ENCODE measurements at regions not wholly inside any gene's neighbourhood (a gene's known extent, or its start where the extent isn't known, plus 50 kb on each side); places are given as distances from the start of the nearest gene placed in this dataset.

DNA sequence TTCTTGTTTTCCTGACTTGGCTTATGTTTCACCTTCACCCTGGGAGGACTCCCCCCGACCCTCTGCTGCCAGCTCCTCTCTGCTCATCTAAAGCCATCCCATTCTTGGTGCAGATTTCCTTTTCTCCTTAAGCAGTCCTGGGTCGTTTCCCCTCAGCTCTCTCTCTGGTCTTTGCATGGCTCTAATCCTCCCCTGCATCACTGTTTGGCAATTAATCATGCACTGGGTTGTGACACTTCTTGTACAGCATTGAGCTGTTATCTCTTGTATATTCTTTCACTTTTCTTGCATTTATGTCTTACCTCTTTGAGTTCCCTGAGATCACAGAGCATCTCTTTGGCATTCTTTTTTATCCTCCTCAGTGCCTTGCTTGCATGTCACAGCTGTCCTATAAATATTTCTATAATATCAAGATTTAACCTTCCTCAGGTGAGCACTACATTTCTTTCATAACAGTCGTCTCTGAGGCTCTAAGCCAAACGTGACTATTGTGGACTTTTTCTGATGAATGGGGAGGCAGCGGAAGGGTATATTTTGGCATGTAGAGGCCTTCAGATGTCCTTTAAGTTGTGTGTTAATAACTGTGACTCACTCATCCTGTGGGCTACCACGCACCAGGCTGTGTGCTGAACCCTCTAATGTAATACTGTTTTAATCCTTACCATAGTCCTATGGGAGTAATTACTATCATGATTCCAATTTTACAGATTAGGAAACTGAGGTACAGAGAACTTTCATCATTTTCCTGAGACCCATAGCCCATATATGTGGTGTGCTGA lies 507.5 kb downstream of the SLC4A3 start:
- Histone ChIP-seq H3K4me1 (ENCODE audit: control insufficient read depth in 2 of 2, insufficient read depth in 1 of 2, low read depth in 1 of 2, low read length in 2 of 2) (no peaks in the 10 kb centered on the region), H3K18ac (ENCODE audit: low read length) (no peak overlapping the region), H3K27ac (replicated peaks; ENCODE audit: low read length) (no peak overlapping the region), H2BK12ac (ENCODE audit: low read length) (no peak overlapping the region), H4K8ac (ENCODE audit: low read depth, low read length) (no peak overlapping the region), H2AK5ac (ENCODE audit: low read depth, low read length) (no peak overlapping the region), H3K27me3 (ENCODE audit: control insufficient read depth in 3 of 3, insufficient read depth in 3 of 3, low read depth in 1 of 3, low read length in 3 of 3) (no peaks in the 10 kb centered on the region), H3K23ac (ENCODE audit: low read depth, low read length, poor library complexity) (no peak overlapping the region), H2BK15ac (ENCODE audit: low read length) (no peak overlapping the region), H3K36me3 (replicated peaks in 1 of 2; ENCODE audit: control insufficient read depth in 2 of 2, insufficient read depth in 2 of 2, low read length in 2 of 2) (no peaks in the 10 kb centered on the region), H3K4me3 (ENCODE audit: low read length in 2 of 2) (no peak overlapping the region), H3K4me2 (ENCODE audit: insufficient read depth, low read length, poor library complexity, severe bottlenecking) (no peak overlapping the region), H3K4ac (ENCODE audit: low read length) (no peak overlapping the region), H2AFZ (ENCODE audit: low read length) (no peak overlapping the region), H3K79me1 (ENCODE audit: low read depth, low read length) (no peaks in the 10 kb centered on the region), H3K9me3 (replicated peaks in 1 of 2; ENCODE audit: control insufficient read depth in 2 of 2, insufficient read depth in 1 of 2, low read depth in 1 of 2, low read length in 2 of 2) (peaks cover 4 to 5% of the 10 kb centered on the region in 2 donors), H2BK5ac (ENCODE audit: low read length) (no peak overlapping the region), H3K14ac (ENCODE audit: low read length) (no peak overlapping the region), H3K9ac (ENCODE audit: low read depth, low read length, poor library complexity) (no peak overlapping the region), H2BK120ac (ENCODE audit: low read depth, low read length) (no peak overlapping the region), H4K91ac (ENCODE audit: low read depth, low read length, poor library complexity) (no peak overlapping the region)
- no peak for DNase-seq (ENCODE audit: low spot score)
- no CpG with 5 or more reads among the region's 6 CpGs for WGBS, 2 donors (ENCODE audit: extremely low coverage in 2 of 2, insufficient read length in 2 of 2, insufficient replicate concordance in 1 of 2)

- H3K23ac ChIP-seq (ENCODE audit: low read depth, low read length, poor library complexity) = no peak overlapping the region
- no peak overlapping the region for H2BK15ac ChIP-seq (ENCODE audit: low read length)
- H3K4me1 ChIP-seq (ENCODE audit: control insufficient read depth in 2 of 2, insufficient read depth in 1 of 2, low read depth in 1 of 2, low read length in 2 of 2) = peaks cover 0 to 3% of the 10 kb centered on the region in 2 donors
- no peak overlapping the region for H3K18ac ChIP-seq (ENCODE audit: low read length)
- H3K79me1 ChIP-seq (ENCODE audit: low read depth, low read length) = no peaks in the 10 kb centered on the region
- no peak overlapping the region for H3K14ac ChIP-seq (ENCODE audit: low read length)
- H2BK12ac ChIP-seq (ENCODE audit: low read length) = no peak overlapping the region
- H4K8ac ChIP-seq (ENCODE audit: low read depth, low read length) = no peak overlapping the region
- no peaks in the 10 kb centered on the region for H3K36me3 ChIP-seq (replicated peaks in 1 of 2; ENCODE audit: control insufficient read depth in 2 of 2, insufficient read depth in 2 of 2, low read length in 2 of 2)
- no peak overlapping the region for H2AK5ac ChIP-seq (ENCODE audit: low read depth, low read length)
- H3K27me3 ChIP-seq (ENCODE audit: control insufficient read depth in 3 of 3, insufficient read depth in 3 of 3, low read depth in 1 of 3, low read length in 3 of 3) = no peaks in the 10 kb centered on the region
- DNase-seq (ENCODE audit: low spot score) = no peak
- H2BK5ac ChIP-seq (ENCODE audit: low read length) = no peak overlapping the region
- H3K4me3 ChIP-seq (ENCODE audit: low read length in 2 of 2) = no peak overlapping the region
- H3K9ac ChIP-seq (ENCODE audit: low read depth, low read length, poor library complexity) = no peak overlapping the region
- H4K91ac ChIP-seq (ENCODE audit: low read depth, low read length, poor library complexity) = no peak overlapping the region
- WGBS, 2 donors (ENCODE audit: extremely low coverage in 2 of 2, insufficient read length in 2 of 2, insufficient replicate concordance in 1 of 2) = no CpG with 5 or more reads among the region's 2 CpGs
- no peak overlapping the region for H2AFZ ChIP-seq (ENCODE audit: low read length)
- no peak overlapping the region for H3K4ac ChIP-seq (ENCODE audit: low read length)
- H2BK120ac ChIP-seq (ENCODE audit: low read depth, low read length) = no peak overlapping the region
- H3K27ac ChIP-seq (replicated peaks; ENCODE audit: low read length) = no peak overlapping the region
- no peaks in the 10 kb centered on the region for H3K9me3 ChIP-seq (replicated peaks in 1 of 2; ENCODE audit: control insufficient read depth in 2 of 2, insufficient read depth in 1 of 2, low read depth in 1 of 2, low read length in 2 of 2)
- no peak overlapping the region for H3K4me2 ChIP-seq (ENCODE audit: insufficient read depth, low read length, poor library complexity, severe bottlenecking)
Measured at GRCh38 chr2:220143336-220143735, 515.9 kb downstream of the SLC4A3 start.

DNA sequence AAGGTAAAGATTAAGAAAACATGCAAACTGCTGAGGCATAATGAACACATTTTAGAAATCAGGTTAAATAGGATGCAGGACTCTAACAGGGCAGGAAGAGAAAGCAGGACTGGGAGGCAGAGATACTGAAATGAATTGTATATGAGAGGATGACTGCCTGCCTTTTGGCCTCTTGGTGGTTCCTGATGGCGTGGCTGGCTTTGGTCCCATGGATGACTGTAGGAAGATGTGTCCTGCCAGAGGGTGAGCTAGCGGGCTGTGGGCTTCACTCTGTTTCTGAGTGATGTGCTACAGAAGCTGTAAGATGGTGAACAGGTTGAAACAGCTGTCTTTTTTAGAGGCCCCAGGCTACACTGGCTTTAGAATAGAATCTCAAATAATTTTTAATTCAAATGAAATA lies 517.0 kb downstream of the SLC4A3 start:
- no peak overlapping the region for H3K4me3 ChIP-seq (ENCODE audit: low read length in 2 of 2)
- H4K8ac ChIP-seq (ENCODE audit: low read depth, low read length) = no peak overlapping the region
- H3K4me2 ChIP-seq (ENCODE audit: insufficient read depth, low read length, poor library complexity, severe bottlenecking) = no peak overlapping the region
- no peak overlapping the region for H3K14ac ChIP-seq (ENCODE audit: low read length)
- H3K79me1 ChIP-seq (ENCODE audit: low read depth, low read length) = no peaks in the 10 kb centered on the region
- H2BK120ac ChIP-seq (ENCODE audit: low read depth, low read length) = no peak overlapping the region
- no peak overlapping the region for H2AK5ac ChIP-seq (ENCODE audit: low read depth, low read length)
- H2AFZ ChIP-seq (ENCODE audit: low read length) = no peak overlapping the region
- peaks cover 0 to 3% of the 10 kb centered on the region in 2 donors for H3K4me1 ChIP-seq (ENCODE audit: control insufficient read depth in 2 of 2, insufficient read depth in 1 of 2, low read depth in 1 of 2, low read length in 2 of 2)
- no peak overlapping the region for H2BK15ac ChIP-seq (ENCODE audit: low read length)
- H4K91ac ChIP-seq (ENCODE audit: low read depth, low read length, poor library complexity) = no peak overlapping the region
- H3K23ac ChIP-seq (ENCODE audit: low read depth, low read length, poor library complexity) = no peak overlapping the region
- H2BK12ac ChIP-seq (ENCODE audit: low read length) = no peak overlapping the region
- no peak overlapping the region for H3K4ac ChIP-seq (ENCODE audit: low read length)
- no CpG with 5 or more reads among the region's 2 CpGs for WGBS, 2 donors (ENCODE audit: extremely low coverage in 2 of 2, insufficient read length in 2 of 2, insufficient replicate concordance in 1 of 2)
- no peaks in the 10 kb centered on the region for H3K27me3 ChIP-seq (ENCODE audit: control insufficient read depth in 3 of 3, insufficient read depth in 3 of 3, low read depth in 1 of 3, low read length in 3 of 3)
- no peaks in the 10 kb centered on the region for H3K9me3 ChIP-seq (replicated peaks in 1 of 2; ENCODE audit: control insufficient read depth in 2 of 2, insufficient read depth in 1 of 2, low read depth in 1 of 2, low read length in 2 of 2)
- no peaks in the 10 kb centered on the region for H3K36me3 ChIP-seq (replicated peaks in 1 of 2; ENCODE audit: control insufficient read depth in 2 of 2, insufficient read depth in 2 of 2, low read length in 2 of 2)
- DNase-seq (ENCODE audit: low spot score) = no peak
- H2BK5ac ChIP-seq (ENCODE audit: low read length) = no peak overlapping the region
- H3K18ac ChIP-seq (ENCODE audit: low read length) = no peak overlapping the region
- H3K27ac ChIP-seq (replicated peaks; ENCODE audit: low read length) = no peak overlapping the region
- H3K9ac ChIP-seq (ENCODE audit: low read depth, low read length, poor library complexity) = no peak overlapping the region

- Histone ChIP-seq H3K4ac (ENCODE audit: low read length) (no peak overlapping the region), H3K27me3 (ENCODE audit: control insufficient read depth in 3 of 3, insufficient read depth in 3 of 3, low read depth in 1 of 3, low read length in 3 of 3) (no peaks in the 10 kb centered on the region), H2AFZ (ENCODE audit: low read length) (no peak overlapping the region), H2BK5ac (ENCODE audit: low read length) (no peak overlapping the region), H2BK12ac (ENCODE audit: low read length) (no peak overlapping the region), H3K4me3 (ENCODE audit: low read length in 2 of 2) (no peak overlapping the region), H3K36me3 (replicated peaks in 1 of 2; ENCODE audit: control insufficient read depth in 2 of 2, insufficient read depth in 2 of 2, low read length in 2 of 2) (no peaks in the 10 kb centered on the region), H3K14ac (ENCODE audit: low read length) (no peak overlapping the region), H2AK5ac (ENCODE audit: low read depth, low read length) (no peak overlapping the region), H3K18ac (ENCODE audit: low read length) (no peak overlapping the region), H4K8ac (ENCODE audit: low read depth, low read length) (no peak overlapping the region), H3K9ac (ENCODE audit: low read depth, low read length, poor library complexity) (no peak overlapping the region), H3K4me1 (ENCODE audit: control insufficient read depth in 2 of 2, insufficient read depth in 1 of 2, low read depth in 1 of 2, low read length in 2 of 2) (peaks cover 0 to 3% of the 10 kb centered on the region in 2 donors), H3K4me2 (ENCODE audit: insufficient read depth, low read length, poor library complexity, severe bottlenecking) (no peak overlapping the region), H3K27ac (replicated peaks; ENCODE audit: low read length) (no peak overlapping the region), H3K23ac (ENCODE audit: low read depth, low read length, poor library complexity) (no peak overlapping the region), H3K9me3 (replicated peaks in 1 of 2; ENCODE audit: control insufficient read depth in 2 of 2, insufficient read depth in 1 of 2, low read depth in 1 of 2, low read length in 2 of 2) (no peaks in the 10 kb centered on the region), H2BK15ac (ENCODE audit: low read length) (no peak overlapping the region), H4K91ac (ENCODE audit: low read depth, low read length, poor library complexity) (no peak overlapping the region), H2BK120ac (ENCODE audit: low read depth, low read length) (no peak overlapping the region), H3K79me1 (ENCODE audit: low read depth, low read length) (no peaks in the 10 kb centered on the region)
- no peak for DNase-seq (ENCODE audit: low spot score)
- WGBS, 2 donors (ENCODE audit: extremely low coverage in 2 of 2, insufficient read length in 2 of 2, insufficient replicate concordance in 1 of 2) = no CpG with 5 or more reads among the region's 7 CpGs
Measured at GRCh38 chr2:220147161-220148038, 520.0 kb downstream of the SLC4A3 start.

Measured in neuronal stem cell (in vitro differentiated cells).